ENCODE measurements at regions not wholly inside any gene's neighbourhood (a gene's known extent, or its start where the extent isn't known, plus 50 kb on each side); places are given as distances from the start of the nearest gene placed in this dataset.

DNA sequence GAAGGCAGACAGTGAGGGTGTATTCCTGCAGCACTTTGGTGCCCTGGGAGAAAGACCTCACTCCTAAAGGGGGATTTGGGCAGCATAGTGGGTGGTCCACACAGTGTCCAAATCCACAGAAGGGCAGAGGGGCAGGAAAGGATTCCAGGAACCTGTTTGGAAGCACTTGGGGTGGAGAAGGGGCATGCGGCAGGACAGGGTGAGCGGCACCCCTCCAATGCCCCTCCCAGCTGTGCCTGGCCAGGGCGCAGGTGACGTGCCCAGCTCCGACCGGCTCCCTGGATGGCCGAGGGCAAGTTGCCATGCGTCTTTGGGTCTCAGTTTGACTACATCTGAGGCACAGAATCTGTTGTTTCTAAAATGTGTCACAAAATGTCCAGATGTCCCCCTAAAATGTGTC lies 66.5 kb upstream of the HMX1 start:
- TF ChIP-seq, protein P1, sequence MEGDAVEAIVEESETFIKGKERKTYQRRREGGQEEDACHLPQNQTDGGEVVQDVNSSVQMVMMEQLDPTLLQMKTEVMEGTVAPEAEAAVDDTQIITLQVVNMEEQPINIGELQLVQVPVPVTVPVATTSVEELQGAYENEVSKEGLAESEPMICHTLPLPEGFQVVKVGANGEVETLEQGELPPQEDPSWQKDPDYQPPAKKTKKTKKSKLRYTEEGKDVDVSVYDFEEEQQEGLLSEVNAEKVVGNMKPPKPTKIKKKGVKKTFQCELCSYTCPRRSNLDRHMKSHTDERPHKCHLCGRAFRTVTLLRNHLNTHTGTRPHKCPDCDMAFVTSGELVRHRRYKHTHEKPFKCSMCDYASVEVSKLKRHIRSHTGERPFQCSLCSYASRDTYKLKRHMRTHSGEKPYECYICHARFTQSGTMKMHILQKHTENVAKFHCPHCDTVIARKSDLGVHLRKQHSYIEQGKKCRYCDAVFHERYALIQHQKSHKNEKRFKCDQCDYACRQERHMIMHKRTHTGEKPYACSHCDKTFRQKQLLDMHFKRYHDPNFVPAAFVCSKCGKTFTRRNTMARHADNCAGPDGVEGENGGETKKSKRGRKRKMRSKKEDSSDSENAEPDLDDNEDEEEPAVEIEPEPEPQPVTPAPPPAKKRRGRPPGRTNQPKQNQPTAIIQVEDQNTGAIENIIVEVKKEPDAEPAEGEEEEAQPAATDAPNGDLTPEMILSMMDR (IDR thresholded peaks at IDR 0.05; ENCODE audit: control extremely low read depth, extremely low read depth, low read depth, missing control alignments) = no peak
- no peak for DNase-seq (ENCODE audit: extremely low spot score)
- POLR2A ChIA-PET = no interaction called here
- CTCF ChIA-PET = no interaction called here

DNA sequence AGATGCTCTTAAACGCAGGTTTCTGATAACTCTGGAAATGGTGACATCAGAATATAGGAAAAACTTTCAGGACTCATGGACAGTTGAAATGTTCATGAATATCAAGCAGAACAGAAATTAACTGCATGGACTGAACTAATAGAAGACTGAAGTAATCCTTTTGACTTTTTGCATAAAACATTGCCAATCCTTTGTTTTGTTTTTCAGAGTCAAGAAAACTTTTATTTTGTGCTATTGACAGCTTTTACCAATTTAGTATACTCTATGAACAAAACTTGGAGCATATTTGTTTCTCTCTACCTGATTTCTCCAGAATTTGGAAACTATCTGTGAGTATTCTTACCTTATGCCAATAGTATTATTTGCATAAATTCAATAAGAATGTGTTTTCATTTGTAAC lies 61.2 kb upstream of the HMX1 start:
- CTCF ChIA-PET = no interaction called here
- TF ChIP-seq, protein P1 (IDR thresholded peaks at IDR 0.05; ENCODE audit: control extremely low read depth, extremely low read depth, low read depth, missing control alignments) = no peak
- POLR2A ChIA-PET = no interaction called here
- no peak for DNase-seq (ENCODE audit: extremely low spot score)

DNA sequence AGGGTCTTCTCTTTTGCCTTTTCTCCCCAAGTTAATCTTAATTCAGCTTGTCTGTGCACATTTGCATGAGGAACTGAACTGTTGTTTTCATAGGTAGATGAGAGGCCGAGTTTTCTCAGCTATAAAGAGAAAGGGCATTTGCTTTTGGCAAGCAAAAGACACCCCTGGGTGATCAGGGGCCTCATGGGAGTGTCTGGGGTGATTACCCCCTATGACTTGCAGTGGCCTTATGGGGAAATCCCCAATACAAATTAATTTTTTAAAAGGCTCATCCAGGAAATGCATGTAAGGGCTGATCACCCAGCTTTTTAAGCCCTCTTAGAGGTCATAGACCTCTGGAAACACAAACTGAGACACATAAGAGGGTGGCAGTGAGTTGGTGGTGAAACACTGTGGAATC lies 56.4 kb upstream of the HMX1 start:
- ChIA-PET POLR2A (no interaction called here), CTCF (interaction anchor here (1.1 to 2.5 kb wide), 2 partner anchors 10 to 321 kb away, joined by 4 to 6 read pairs; no protein-coding TSS in a partner anchor)
- no peak for DNase-seq (ENCODE audit: extremely low spot score)
- TF ChIP-seq, protein P1 (IDR thresholded peaks at IDR 0.05; ENCODE audit: control extremely low read depth, extremely low read depth, low read depth, missing control alignments) = no peak

DNA sequence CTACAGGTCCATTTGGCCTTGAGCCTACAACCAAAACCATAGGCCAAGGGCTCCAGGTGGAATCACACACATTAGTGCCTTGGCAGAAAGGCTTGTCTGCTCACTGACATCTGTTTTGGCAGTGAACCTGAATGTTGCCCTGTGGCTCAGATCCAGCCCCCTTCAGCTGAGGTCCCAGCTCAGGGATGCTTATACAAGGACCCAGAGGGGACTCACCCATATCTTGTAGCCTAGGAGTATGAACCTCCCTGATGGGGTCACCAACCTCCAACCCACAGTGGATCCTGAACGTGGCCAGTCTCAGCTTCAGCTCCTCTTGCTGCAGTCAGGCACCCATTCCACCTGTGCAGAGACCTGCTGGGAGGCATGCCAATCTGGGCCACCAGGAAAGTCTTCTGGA lies 50.8 kb upstream of the HMX1 start:
- DNase-seq (ENCODE audit: extremely low spot score) = no peak
- TF ChIP-seq, protein P1 (IDR thresholded peaks at IDR 0.05; ENCODE audit: control extremely low read depth, extremely low read depth, low read depth, missing control alignments) = no peak
- POLR2A ChIA-PET = no interaction called here
- CTCF ChIA-PET = no interaction called here

DNA sequence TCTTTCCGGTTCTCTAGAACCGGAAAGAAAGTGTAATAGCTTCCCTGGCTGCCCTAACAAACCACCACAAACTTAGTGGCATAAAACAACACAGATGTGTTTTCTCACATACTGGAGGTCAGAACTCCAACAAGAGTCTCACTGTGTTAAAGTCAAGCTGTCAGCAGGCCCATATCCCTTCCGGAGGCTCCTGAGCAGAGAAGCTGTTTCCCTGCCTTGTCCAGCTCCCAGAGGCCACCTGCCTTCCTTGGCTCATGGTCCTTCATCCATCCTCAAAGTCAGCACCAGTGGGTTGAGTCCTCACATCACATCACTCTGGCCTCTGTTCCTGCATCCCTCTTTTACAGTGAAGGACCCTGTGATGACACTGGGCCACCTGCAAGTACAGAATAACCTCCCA lies 49.8 kb upstream of the HMX1 start:
- POLR2A ChIA-PET = no interaction called here
- CTCF ChIA-PET = no interaction called here
- TF ChIP-seq, protein P1 (IDR thresholded peaks at IDR 0.05; ENCODE audit: control extremely low read depth, extremely low read depth, low read depth, missing control alignments) = no peak

More for the DNA sequence above, 49.8 kb upstream of the HMX1 start:
- DNase-seq (ENCODE audit: extremely low spot score) = peak; percentile 1

Data from GM10248 (cell line).